RWPE1 (cell line): ENCODE measurements at regions not wholly inside any gene's neighbourhood (a gene's known extent, or its start where the extent isn't known, plus 50 kb on each side); places are given as distances from the start of the nearest gene placed in this dataset.

ENCODE experiments used
- CTCF ChIA-PET: fragments of 350-600 bp; sonication (Branson Sonifier 250); formaldehyde crosslinking; extraction: SDS; loops from one replicate; lab custom pipeline; 2021; lab: Yijun Ruan, JAX
- POLR2A ChIA-PET: fragments of 400-600 bp; formaldehyde crosslinking; extraction: SDS; loops from one replicate; lab custom pipeline; 2020; ENCODE audit warnings: antibody characterized with exemption; ENCODE audit not compliant: low non-redundant PET; lab: Yijun Ruan, JAX
- DNase-seq: peaks from one replicate; pipeline ENCODE4 v3.0.0; 2012; ENCODE audit warnings: low spot score
- H3K27ac ChIP-seq: fragments of 450-650 bp; 2 replicates; pipeline ENCODE4 v1.5.1; 2017
- CTCF ChIP-seq: fragments of 450-650 bp; conservative IDR thresholded peaks from 2 replicates; pipeline ENCODE4 v1.5.1; 2017; ENCODE audit warnings: low read depth, mild to moderate bottlenecking

- no peak overlapping the region for H3K27ac ChIP-seq
- ChIA-PET POLR2A (no interaction called here), CTCF (interaction anchor here (0.6 to 2.4 kb wide), 7 partner anchors 9 to 695 kb away, joined by 3 to 54 read pairs (median 6); partner anchors contain the start of genes BOD1 and NSG2)
- no peak for TF ChIP-seq CTCF
- DNase-seq = no peak
These were observed 265.2 kb downstream of the NSG2 start for GRCh38 chr5:174310706-174311105.

- DNase-seq = no peak
- no peak for TF ChIP-seq CTCF
- H3K27ac ChIP-seq = no peak overlapping the region
- POLR2A ChIA-PET = no interaction called here
- CTCF ChIA-PET = interaction anchor here (0.6 to 2.4 kb wide), 21 partner anchors 8 to 695 kb away, joined by 3 to 54 read pairs (median 5); partner anchors contain the start of genes BOD1 and NSG2
These were observed 265.6 kb downstream of the NSG2 start for GRCh38 chr5:174311121-174311520.

DNA sequence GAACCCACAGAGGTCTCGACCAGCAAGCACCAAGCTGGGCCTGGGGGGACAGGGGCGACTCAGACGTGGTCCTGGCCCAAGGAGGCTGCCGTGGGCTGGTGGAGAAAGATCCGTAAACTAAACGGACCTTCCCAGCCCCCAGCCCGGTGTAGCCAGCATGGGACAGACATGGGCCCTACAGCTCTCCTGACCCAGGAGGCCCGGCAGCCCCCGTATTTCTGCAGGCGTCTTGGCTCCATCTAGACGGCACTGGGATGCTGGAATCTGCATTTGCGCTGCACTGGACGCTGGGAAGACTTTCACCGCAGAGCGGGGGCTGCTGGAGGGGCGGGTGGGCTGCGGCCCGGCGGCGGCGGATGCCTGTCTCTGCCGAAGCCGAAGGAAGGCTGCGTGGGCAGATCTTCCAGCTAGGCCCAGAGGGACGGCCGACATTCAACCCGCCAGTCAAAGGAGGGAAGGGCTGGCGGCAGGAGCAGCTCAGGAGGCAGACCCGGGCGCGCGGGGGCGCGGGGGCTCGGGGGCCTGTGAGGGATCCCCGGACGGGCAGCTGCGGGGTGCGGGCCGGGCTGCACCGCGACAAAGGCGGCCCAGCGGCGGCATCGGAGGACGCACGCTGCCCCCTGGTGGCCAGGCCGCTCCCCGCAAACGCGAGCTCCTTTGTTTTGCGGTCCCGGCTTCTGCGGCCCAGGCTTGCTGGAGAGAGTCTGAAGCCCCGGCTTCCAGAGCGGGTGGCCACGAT is 266.2 kb downstream of the NSG2 start:
- ChIA-PET POLR2A (no interaction called here), CTCF (interaction anchor here (0.5 to 2.4 kb wide), 49 partner anchors 8 to 1234 kb away, joined by 3 to 54 read pairs (median 4); partner anchors contain the start of genes BOD1 and NSG2)
- TF ChIP-seq CTCF = peak; percentile 93
- no peak overlapping the region for H3K27ac ChIP-seq
- DNase-seq = peak; percentile 76

DNA sequence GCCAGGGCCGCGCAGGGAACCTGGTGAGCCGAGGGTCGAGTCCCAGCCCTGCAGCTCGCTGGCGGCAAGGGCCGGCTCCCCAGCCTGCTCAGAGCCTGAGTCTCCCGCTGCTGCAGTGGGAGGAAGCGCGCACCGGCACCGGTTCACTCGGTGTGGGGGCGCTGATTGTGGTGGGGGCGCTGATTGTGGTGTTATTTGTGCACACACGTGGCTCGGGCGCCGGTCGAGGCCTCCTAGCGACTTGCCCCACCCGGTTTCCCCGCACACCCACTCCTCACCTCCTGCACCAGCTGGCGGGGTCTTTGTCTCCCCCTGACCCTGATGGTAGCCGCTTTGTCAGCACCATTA is 266.7 kb downstream of the NSG2 start:
- ChIA-PET CTCF (interaction anchor here (0.5 to 2.4 kb wide), 44 partner anchors 9 to 1233 kb away, joined by 3 to 54 read pairs (median 4); partner anchors contain the start of genes BOD1 and NSG2), POLR2A (no interaction called here)
- DNase-seq = no peak
- TF ChIP-seq CTCF = peak; percentile 64
- no peak overlapping the region for H3K27ac ChIP-seq

DNA sequence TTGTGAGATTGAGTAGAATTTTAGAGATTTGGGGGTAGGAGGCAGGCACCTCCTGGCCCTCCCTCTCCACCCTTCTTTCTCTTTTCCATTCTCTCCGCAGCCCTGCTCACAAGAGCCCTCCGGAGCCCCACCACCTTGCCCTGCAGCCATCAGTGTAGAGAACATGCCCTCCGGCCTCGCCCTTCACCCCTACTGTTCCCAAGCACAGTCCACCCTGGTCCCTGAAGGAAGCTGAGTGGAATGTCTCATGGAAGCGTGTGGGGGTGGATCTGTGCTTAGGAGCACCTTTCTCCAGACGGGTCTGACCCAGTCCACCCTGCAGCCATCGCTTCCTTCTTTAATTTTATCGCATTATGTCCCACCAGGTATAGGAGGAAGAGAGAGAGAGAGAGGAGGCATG is 267.1 kb downstream of the NSG2 start:
- no peak overlapping the region for H3K27ac ChIP-seq
- DNase-seq = no peak
- CTCF ChIA-PET = interaction anchor here (0.5 to 2.4 kb wide), 36 partner anchors 9 to 1270 kb away, joined by 3 to 54 read pairs (median 4); partner anchors contain the start of genes BOD1 and NSG2
- no peak for TF ChIP-seq CTCF
- POLR2A ChIA-PET = no interaction called here

DNA sequence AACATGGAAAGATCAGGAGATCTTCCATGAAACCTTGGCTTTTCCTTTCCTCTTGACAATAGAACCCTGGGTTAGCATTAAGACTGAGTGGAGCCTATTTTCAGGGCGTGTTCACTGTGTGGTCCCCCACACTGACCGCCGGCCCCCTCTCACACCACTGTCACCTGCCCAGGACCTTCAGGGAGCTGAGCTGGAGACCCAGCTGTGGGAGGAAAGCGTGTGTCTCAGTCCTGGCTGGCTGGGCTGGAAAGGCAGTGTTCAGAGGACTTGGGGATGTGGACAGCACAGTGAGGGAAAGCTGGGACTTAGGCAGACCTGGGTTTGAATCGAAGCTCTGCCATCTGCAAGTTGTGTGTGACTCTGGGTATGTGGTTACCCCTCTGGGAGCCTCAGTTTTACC is 268.1 kb downstream of the NSG2 start:
- no peak overlapping the region for H3K27ac ChIP-seq
- CTCF ChIA-PET = interaction anchor here (0.6 to 1.6 kb wide), 4 partner anchors 13 to 356 kb away, joined by 3 to 9 read pairs (median 4); partner anchors contain the start of gene NSG2
- DNase-seq = no peak
- TF ChIP-seq CTCF = no peak
- POLR2A ChIA-PET = no interaction called here
